Peyer's patch (tissue), 4 donors: ENCODE measurements at regions not wholly inside any gene's neighbourhood (a gene's known extent, or its start where the extent isn't known, plus 50 kb on each side); places are given as distances from the start of the nearest gene placed in this dataset.

Experiments
- POLR2A ChIP-seq, 2 donors: fragments of 450-650 bp; IDR thresholded peaks; one replicate each; pipeline ENCODE4 v1.5.1; 2017; ENCODE audit warnings: antibody characterized with exemption in 2 of 2, mild to moderate bottlenecking in 2 of 2, moderate library complexity in 2 of 2
- TF ChIP-seq, protein P1 (sequence below), 6 experiments: fragments of 450-650 bp in 4 of 6; fragments of 200-600 bp in 2 of 6; sonication (generic) in 1 of 6; IDR thresholded peaks; one replicate each; pipeline ENCODE4 v1.5.1; 2017 to 2019; ENCODE audit warnings: antibody characterized with exemption in 6 of 6, mild to moderate bottlenecking in 3 of 6, moderate library complexity in 1 of 6

DNA sequence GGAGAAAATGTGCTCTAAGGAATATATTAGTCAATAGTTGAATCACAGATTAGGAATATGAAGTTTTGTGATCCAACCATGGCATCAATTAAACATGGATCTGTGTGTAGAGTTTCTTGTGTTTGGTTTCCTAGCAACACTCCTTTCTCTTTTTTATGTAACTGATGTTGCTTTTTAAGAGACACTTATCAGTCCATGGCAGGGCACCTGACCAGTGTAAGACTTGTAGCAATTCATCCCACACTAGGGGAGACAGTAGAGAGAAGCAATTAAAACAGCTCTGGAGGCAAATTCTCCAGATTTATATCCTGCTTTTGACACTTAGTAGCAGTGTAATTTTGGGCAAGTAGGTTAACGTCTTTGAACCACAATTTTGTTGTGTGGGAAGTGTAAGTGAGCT lies 1229.0 kb downstream of the PCDH9 start:
- TF ChIP-seq, protein P1, sequence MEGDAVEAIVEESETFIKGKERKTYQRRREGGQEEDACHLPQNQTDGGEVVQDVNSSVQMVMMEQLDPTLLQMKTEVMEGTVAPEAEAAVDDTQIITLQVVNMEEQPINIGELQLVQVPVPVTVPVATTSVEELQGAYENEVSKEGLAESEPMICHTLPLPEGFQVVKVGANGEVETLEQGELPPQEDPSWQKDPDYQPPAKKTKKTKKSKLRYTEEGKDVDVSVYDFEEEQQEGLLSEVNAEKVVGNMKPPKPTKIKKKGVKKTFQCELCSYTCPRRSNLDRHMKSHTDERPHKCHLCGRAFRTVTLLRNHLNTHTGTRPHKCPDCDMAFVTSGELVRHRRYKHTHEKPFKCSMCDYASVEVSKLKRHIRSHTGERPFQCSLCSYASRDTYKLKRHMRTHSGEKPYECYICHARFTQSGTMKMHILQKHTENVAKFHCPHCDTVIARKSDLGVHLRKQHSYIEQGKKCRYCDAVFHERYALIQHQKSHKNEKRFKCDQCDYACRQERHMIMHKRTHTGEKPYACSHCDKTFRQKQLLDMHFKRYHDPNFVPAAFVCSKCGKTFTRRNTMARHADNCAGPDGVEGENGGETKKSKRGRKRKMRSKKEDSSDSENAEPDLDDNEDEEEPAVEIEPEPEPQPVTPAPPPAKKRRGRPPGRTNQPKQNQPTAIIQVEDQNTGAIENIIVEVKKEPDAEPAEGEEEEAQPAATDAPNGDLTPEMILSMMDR (IDR thresholded peaks at IDR 0.05), result no peak
- no peak for TF ChIP-seq POLR2A (IDR thresholded peaks at IDR 0.05)
